Endodermal cell (in vitro differentiated cells): ENCODE measurements at regions not wholly inside any gene's neighbourhood (a gene's known extent, or its start where the extent isn't known, plus 50 kb on each side); places are given as distances from the start of the nearest gene placed in this dataset.

Experiments
- DNase-seq: peaks from one replicate; pipeline ENCODE4 v3.0.0-alpha.2; 2017
- H3K27ac ChIP-seq: 2 replicates; pipeline ENCODE4 v1.5.1; 2013; ENCODE audit warnings: mild to moderate bottlenecking, low read depth, low read length, moderate library complexity
- H3K27me3 ChIP-seq: 2 replicates; pipeline ENCODE4 v1.6.1; 2013; ENCODE audit warnings: mild to moderate bottlenecking, low read length, moderate library complexity; ENCODE audit not compliant: insufficient read depth, control insufficient read depth, poor library complexity, severe bottlenecking
- H3K36me3 ChIP-seq: 2 replicates; pipeline ENCODE4 v1.7.0; 2013; ENCODE audit warnings: mild to moderate bottlenecking, low read length, moderate library complexity; ENCODE audit not compliant: control insufficient read depth, insufficient read depth
- H3K4me1 ChIP-seq: one replicate; pipeline ENCODE4 v1.7.0; 2013; ENCODE audit warnings: low read length; ENCODE audit not compliant: control insufficient read depth, insufficient read depth
- H3K4me3 ChIP-seq: 2 replicates; pipeline ENCODE4 v1.5.1; 2013; ENCODE audit warnings: mild to moderate bottlenecking, low read length, moderate library complexity
- H3K9ac ChIP-seq: 2 replicates; pipeline ENCODE4 v1.6.1; 2013; ENCODE audit warnings: mild to moderate bottlenecking, low read length, moderate library complexity; ENCODE audit not compliant: poor library complexity, severe bottlenecking; ENCODE audit errors: extremely low read depth
- H3K9me3 ChIP-seq: 2 replicates; pipeline ENCODE4 v1.6.1; 2013; ENCODE audit warnings: mild to moderate bottlenecking, low read length, moderate library complexity; ENCODE audit not compliant: control insufficient read depth
- H3K27ac Mint-ChIP-seq: 2 replicates; pipeline ENCODE4 v1.8.0; 2020; ENCODE audit warnings: mixed read lengths
- H3K27me3 Mint-ChIP-seq: 2 replicates; pipeline ENCODE4 v1.8.0; 2021; ENCODE audit warnings: mild to moderate bottlenecking, mixed read lengths; ENCODE audit not compliant: insufficient read depth
- H3K36me3 Mint-ChIP-seq: 2 replicates; pipeline ENCODE4 v1.8.0; 2020; ENCODE audit warnings: low read depth, mixed read lengths
- H3K4me1 Mint-ChIP-seq: 2 replicates; pipeline ENCODE4 v1.8.0; 2020; ENCODE audit warnings: mixed read lengths
- H3K4me3 Mint-ChIP-seq: 2 replicates; pipeline ENCODE4 v1.8.0; 2020; ENCODE audit warnings: mild to moderate bottlenecking, moderate library complexity, mixed read lengths
- H3K9me3 Mint-ChIP-seq: 2 replicates; pipeline ENCODE4 v1.8.0; 2020; ENCODE audit warnings: mild to moderate bottlenecking, mixed read lengths
- WGBS, 2 experiments: methylation state at CpG; one replicate each; pipeline versions ENCODE4 v1.1.5 to v1.1.7; 2013; ENCODE audit warnings: missing lambda C conversion rate in 2 of 2, mixed read lengths in 1 of 2; ENCODE audit not compliant: insufficient coverage in 1 of 2, insufficient read length in 1 of 2; 5-methylcytosine and 5-hydroxymethylcytosine counted together
- TF ChIP-seq, protein P1 (sequence below): fragments of 200-600 bp; sonication (generic); conservative IDR thresholded peaks from 2 replicates; pipeline ENCODE4 v1.5.0; 2021; ENCODE audit warnings: antibody characterized with exemption, mild to moderate bottlenecking

DNA sequence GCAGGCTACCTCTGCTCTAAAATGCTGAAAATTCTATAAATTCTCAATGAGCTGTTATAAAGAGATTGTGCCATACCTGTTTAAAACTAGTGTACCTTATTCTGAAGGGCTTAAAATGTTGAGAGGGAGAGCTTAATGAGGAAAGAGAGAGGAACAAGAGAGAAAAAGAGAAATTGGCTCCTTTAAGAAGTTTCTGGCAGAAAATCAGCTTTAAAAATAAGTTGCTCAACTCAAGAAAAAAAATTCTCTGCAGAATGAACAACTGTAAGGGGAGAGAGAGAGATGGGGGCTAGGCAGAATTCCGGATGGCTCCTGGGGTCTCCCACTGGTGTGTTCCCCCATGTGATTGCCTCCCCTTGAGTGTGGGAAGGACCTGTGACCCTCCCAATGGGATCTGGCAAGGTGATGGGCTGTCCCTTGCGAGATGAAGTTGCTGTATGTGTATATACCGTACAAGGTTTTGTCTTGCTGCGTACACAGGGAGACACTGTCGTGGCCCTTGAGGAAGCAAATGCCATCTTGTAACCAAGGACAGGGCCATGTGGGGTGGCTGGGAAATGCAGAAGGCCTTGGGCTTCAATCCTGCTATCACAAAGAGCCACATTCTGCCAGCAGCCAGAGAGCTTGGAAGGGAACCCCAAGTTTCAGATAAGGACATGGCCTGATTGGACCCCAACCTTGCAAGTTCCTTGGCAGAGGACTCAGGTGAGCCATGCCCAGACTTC is 64.3 kb upstream of the S1PR3 start:
- TF ChIP-seq, protein P1, sequence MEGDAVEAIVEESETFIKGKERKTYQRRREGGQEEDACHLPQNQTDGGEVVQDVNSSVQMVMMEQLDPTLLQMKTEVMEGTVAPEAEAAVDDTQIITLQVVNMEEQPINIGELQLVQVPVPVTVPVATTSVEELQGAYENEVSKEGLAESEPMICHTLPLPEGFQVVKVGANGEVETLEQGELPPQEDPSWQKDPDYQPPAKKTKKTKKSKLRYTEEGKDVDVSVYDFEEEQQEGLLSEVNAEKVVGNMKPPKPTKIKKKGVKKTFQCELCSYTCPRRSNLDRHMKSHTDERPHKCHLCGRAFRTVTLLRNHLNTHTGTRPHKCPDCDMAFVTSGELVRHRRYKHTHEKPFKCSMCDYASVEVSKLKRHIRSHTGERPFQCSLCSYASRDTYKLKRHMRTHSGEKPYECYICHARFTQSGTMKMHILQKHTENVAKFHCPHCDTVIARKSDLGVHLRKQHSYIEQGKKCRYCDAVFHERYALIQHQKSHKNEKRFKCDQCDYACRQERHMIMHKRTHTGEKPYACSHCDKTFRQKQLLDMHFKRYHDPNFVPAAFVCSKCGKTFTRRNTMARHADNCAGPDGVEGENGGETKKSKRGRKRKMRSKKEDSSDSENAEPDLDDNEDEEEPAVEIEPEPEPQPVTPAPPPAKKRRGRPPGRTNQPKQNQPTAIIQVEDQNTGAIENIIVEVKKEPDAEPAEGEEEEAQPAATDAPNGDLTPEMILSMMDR: no peak
- Histone ChIP-seq H3K27me3 (no peaks in the 10 kb centered on the region), H3K4me1 (no peaks in the 10 kb centered on the region), H3K4me3 (no peak overlapping the region), H3K9me3 (peaks cover 15% of the 10 kb centered on the region), H3K27ac (no peak overlapping the region), H3K36me3 (no peaks in the 10 kb centered on the region), H3K9ac (no peak overlapping the region)
- DNase-seq: no peak
- Mint-ChIP-seq H3K4me3 (no peak overlapping the region), H3K9me3 (peaks cover 9% of the 10 kb centered on the region), H3K4me1 (no peaks in the 10 kb centered on the region), H3K36me3 (no peaks in the 10 kb centered on the region), H3K27me3 (no peaks in the 10 kb centered on the region), H3K27ac (no peak overlapping the region)
- 93 to 94% methylated on average over 4 to 5 of the region's 5 CpGs for WGBS, 2 experiments

DNA sequence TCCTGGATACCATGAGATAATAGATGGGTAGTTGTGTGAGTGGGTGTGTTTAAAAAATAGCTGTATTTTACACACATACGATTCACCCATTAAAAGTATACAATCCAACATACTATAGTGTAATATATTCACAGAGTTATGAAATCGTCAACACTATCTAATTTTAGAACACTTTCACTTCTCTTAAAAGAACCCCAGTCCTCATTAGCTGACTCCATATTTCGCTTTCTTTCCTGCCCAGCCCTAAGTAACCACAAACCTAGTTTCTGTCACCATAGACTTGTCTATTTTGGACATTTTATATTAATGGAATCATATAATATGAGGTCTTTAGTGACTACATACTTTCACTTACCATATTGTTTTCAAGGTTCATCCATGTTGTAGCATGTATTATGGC is 63.8 kb upstream of the S1PR3 start:
- H3K4me1 Mint-ChIP-seq: no peaks in the 10 kb centered on the region
- WGBS, 2 experiments: 88 to 90% methylated on average over 2 of the region's 3 CpGs
- Histone ChIP-seq H3K4me1 (no peaks in the 10 kb centered on the region), H3K4me3 (no peak overlapping the region), H3K27ac (no peak overlapping the region), H3K9ac (no peak overlapping the region), H3K27me3 (no peaks in the 10 kb centered on the region), H3K9me3 (peaks cover 19% of the 10 kb centered on the region), H3K36me3 (no peaks in the 10 kb centered on the region)
- no peak overlapping the region for H3K4me3 Mint-ChIP-seq
- H3K27me3 Mint-ChIP-seq: no peaks in the 10 kb centered on the region
- no peak for DNase-seq
- TF ChIP-seq, protein P1: no peak
- H3K36me3 Mint-ChIP-seq: no peaks in the 10 kb centered on the region
- H3K9me3 Mint-ChIP-seq: peaks cover 9% of the 10 kb centered on the region
- no peak overlapping the region for H3K27ac Mint-ChIP-seq

DNA sequence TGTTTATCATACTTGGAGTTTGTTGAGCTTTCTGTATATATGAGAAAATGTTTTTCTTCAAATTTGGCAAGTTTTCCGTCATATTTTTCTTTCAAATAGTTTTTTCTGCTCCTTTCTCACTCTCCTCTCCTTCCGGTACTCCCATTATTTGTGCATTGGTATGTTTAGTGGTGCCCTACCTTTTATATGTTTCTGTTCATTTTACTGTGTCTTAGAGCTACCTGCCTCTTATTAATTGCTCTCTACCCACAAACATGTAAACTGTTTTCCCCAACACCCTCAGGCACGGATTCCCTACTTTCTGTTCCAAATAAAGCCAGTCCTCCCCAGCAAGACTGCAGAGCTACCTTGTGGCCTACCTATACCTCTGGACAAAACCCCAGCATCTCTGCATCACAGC is 60.6 kb upstream of the S1PR3 start:
- Mint-ChIP-seq H3K36me3 (no peaks in the 10 kb centered on the region), H3K27ac (no peak overlapping the region), H3K4me3 (no peak overlapping the region), H3K27me3 (no peaks in the 10 kb centered on the region), H3K4me1 (no peaks in the 10 kb centered on the region), H3K9me3 (peaks cover 27% of the 10 kb centered on the region)
- TF ChIP-seq, protein P1: no peak
- Histone ChIP-seq H3K4me3 (peak overlapping the region; percentile 2), H3K4me1 (no peaks in the 10 kb centered on the region), H3K27ac (no peak overlapping the region), H3K9me3 (peaks cover 30% of the 10 kb centered on the region), H3K36me3 (no peaks in the 10 kb centered on the region), H3K27me3 (no peaks in the 10 kb centered on the region), H3K9ac (no peak overlapping the region)
- WGBS, 2 experiments: 29 to 70% methylated on average over 1 to 3 of the region's 3 CpGs
- no peak for DNase-seq
